AG08395 (cell line): ENCODE measurements at regions not wholly inside any gene's neighbourhood (a gene's known extent, or its start where the extent isn't known, plus 50 kb on each side); places are given as distances from the start of the nearest gene placed in this dataset.

Experiments
- DNase-seq: peaks from one replicate; pipeline ENCODE4 v3.0.0; 2012; ENCODE audit warnings: mixed read lengths, low spot score

DNA sequence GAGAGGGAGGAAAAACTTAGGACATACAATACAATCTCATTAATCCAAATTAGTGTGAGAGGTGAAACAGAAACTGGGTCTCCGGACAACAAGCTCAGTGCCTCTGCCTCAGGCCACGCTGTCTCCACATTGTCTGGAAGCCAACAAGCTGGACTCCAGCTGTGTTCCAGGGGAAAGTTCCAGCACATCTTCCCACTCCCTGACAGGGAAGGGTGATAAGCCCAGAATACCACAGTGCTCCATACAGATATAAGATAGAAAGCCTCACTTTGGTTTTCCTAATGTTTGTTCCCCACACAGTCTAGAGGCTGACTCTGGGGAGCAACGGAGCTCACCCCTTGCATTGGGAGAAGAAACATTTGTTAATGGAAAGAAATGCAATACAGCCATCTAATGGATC, 117.1 kb upstream of the SPTLC3 start:
- DNase-seq, result no peak

GRCh38 chr20:12893019-12893418, 115.8 kb upstream of the SPTLC3 start:
- DNase-seq, result no peak

DNA sequence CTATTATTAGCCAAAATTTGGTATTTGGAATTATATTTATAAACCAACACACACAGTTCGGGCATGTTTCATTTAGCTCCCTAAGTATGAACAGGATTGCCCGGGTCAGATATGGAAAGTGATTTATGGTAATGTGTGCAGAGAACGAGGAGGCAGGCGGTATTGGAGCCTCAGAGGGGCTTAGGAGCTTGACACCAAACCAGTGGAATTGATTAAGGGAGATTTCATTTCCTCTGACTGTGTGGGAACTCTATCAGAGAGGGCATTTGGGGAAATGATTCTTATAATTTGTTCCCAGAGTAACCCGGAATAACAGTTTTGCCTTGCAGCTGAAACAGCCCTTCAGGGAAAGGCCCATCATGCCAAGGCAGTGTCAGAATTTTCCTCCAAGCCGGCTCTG, 115.1 kb upstream of the SPTLC3 start:
- DNase-seq, result no peak

DNA sequence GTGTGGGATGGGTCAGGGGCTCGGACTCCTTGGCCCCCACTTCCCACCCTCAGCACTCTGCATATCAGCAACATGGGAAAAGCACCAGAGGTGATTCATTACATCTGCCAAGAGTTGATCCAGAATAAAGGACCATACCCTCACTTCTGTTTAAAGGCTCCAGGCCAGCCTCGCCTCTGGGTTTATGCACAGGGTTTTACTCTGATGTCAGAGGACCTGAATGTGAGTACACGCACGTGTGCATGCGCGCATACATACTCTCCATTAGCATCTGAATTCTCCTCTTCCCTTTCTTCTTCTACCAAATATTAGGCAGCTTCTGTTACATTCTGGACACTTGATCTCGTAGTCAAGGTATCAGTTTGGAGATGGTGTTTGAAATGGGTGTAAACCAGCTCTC, 114.7 kb upstream of the SPTLC3 start:
- DNase-seq, result no peak

DNA sequence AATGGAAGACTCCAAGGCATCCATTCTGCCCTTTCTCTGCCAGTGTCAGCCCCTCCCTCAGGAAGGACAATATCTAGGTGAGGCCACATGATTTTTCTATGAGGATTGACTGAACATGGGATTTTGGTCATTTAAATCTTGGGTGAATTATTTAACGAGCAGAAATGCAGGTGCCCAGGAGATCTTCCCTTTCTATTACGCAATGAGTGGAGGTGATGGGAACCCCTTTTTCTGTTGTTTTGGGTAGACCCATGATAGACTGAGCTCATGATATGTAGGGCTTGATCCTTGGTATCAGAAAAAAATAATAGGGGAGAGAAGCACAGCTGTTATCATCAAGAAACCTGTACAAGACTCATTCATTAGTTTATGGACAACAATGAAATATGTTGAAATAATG, 112.6 kb upstream of the SPTLC3 start:
- no peak for DNase-seq

DNA sequence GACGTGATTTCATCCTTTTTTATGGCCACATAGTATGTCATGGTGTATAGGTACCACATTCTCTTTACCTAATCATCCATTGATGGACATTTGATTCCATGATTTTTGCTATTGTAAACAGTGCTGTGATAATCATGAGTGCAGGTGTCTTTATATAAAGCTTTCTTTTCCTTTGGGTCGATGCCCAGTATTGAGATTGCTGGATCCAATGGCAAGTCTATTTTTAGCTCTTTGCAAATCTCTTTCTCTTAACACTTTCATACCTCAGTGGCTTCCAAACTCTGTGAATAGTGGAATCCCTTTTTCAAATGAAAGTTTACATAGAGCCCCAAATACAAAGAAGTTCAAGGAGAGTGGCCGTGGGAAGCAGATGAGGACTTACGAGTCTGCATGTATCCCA, 105.8 kb upstream of the SPTLC3 start:
- no peak for DNase-seq

DNA sequence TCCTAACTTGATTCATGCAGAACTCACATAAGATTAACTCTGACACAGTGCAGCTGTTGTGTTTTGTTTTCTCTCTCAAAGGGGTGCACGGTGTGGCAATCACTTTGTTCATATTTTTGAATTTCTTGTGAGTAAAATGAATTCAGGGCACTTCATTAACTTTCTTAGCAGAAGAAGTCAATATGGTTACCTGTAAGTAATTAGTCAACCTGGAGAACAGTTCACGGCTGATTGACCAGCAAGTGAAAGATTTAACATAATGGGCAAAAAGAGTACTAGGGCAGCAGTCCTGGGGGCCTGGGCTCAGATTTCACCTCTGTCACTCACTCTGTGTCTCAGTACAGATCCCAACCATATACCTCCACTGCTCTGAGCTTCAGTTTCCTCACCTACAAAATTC, 102.4 kb upstream of the SPTLC3 start:
- no peak for DNase-seq

GRCh38 chr20:12911372-12911771, 97.4 kb upstream of the SPTLC3 start:
- DNase-seq, result no peak

DNA sequence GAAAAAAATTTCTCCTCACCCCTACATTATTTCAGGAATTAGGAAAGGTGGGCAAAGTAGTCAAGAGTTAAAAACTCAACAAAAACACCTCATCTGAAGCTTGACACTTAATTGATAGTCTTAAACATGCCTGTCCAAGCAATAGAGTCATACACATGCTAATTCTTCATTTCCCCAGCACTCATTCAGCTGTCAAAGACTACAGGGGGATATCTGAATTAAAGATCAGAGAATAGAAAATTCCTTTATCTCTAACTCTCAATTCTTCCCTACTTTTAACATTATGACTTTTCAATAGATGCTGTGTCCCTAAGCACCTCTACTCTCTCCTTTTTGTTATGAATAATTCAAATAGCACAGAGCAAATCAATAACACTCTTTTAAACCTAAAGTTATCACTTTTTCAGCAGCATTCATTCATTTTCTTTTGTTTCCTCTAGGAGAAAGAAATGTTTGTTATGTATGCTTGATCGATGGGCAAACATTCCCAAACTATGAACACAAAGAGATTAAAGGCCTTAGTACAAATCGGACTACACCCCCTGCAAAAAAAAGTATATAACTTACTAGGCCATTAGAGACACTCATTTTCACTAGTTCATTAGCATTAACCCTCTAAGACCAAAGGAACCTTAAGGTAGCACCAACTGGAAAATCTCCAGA, 94.9 kb upstream of the SPTLC3 start:
- DNase-seq, result no peak

DNA sequence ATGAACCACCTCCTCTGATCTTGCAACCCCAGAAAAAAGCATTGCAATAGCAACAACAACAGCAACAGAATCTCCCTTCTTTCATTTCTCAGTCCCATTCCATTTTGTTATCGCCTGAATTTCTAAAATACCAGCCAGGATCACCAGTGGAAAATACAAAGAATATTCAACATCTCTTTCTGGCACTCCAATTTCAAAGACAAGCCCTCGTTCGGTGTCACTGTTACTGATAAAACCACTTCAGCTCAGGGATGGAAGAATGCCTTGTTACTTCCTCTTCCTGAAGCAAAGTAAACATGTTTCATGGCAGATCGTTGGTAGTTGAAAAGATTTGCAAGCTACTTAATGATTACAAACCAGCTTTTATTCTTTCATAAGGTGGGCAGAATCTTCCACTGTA, 94.0 kb upstream of the SPTLC3 start:
- no peak for DNase-seq

DNA sequence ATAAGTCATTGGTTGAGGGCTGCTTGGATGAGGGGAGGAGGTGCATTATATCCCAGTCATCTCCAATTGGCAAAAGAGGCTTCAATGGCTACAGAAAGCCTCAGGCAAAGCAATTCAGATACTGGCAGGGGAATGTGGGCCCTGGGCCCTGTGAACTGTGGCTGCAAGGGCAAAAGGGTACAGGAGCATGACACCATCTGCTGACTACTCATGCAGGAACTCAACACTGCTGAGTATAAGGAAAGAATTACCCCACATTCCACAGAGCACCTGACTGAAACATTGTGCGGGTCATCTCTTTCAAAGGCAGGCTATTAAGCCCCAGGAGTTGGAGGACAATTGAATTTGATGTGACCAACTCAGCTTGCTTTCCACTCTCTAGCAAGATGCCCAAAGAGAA, 92.1 kb upstream of the SPTLC3 start:
- no peak for DNase-seq

GRCh38 chr20:12924126-12924525, 84.6 kb upstream of the SPTLC3 start:
- no peak for DNase-seq

DNA sequence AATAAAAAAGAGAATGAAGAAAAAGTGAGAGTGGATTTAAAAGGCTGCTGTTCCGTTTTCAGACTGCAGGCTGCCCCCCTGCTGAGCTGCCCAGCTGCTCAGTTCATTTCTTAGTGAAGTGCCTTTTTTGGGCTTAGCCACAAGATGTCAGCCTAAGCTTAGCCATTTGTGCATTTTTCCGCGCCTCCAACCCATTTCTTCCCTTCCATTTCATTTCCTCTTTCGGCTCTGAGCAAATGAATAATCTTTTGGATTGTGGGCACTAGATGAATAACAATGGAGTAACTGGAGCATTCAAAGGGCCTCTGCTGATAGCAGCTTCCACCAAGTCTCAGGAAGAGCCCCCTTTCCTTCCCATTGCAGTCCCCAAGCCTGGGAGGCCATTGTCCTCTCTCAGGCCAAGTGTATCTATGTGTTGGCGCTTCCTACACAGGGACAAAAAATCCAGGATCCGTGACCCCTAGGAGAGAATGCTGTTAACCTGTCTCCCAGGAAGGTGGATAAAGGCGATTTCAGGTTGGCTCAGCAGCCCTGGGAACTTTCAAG, 83.5 kb upstream of the SPTLC3 start:
- peak; percentile 87 for DNase-seq

- no peak for DNase-seq
Observed at GRCh38 chr20:12925863-12926793, 82.6 kb upstream of the SPTLC3 start.

GRCh38 chr20:12927489-12927888, 81.3 kb upstream of the SPTLC3 start:
- peak; percentile 7 for DNase-seq

GRCh38 chr20:12928358-12928754, 80.4 kb upstream of the SPTLC3 start:
- no peak for DNase-seq

- peak; percentile 62 for DNase-seq
Observed at GRCh38 chr20:12928755-12929401, 79.9 kb upstream of the SPTLC3 start.

DNA sequence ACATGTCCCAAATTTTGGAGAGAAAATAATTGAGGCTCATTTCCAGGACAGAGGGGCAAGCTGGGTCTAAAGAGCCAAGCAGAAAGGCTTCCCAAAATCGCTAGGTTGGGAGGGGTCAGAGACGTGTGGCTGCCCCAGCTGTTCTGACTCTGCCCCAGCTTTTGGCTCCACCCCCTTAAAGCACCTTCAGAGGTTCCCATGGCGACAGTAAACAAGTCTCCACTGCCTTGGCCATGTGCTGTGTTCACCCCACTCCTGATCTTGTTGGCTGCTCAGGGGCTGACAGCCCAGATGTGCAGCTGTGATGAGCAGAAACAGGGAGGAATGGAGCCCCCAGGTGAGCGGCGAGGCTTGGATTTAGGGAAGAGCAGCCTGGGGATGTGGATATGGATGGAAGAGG, 72.8 kb upstream of the SPTLC3 start:
- DNase-seq, result no peak

DNA sequence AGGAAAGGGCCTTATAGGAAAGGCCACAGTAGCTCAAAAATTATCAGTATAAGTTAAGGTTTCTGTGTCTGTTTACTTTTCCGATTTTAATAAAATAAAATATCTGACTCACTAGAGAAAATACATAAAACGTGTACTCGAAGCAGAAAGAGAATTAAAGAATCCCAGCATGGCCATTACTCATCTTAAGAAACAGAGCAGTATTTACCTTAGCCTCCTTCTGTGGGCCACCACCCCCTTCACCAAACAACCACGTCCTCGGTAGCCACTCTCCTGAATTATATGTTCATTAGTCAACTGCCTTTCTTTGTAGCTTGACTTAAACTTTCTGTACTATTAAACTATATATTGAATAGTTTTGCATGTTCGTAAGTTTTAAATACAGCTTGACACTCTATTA, 72.2 kb upstream of the SPTLC3 start:
- DNase-seq, result no peak

DNA sequence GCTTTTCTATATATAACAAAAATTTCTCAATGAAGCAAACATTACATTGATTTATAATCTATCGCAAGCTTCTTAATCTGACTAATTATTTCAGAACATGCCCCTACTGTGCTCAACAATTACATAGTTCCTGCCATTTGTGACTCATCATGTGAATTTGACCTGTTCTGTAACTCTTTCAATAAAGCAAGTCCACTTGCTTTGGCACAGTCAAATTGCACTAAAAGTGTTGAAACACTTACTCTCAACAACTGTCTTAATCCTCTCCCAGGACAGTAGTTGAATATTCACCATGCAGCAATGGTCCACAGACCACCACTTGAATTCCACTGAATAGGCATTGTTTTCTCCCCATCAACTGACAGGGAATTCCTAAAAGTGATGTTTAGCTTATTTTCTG, 67.7 kb upstream of the SPTLC3 start:
- DNase-seq, result no peak

GRCh38 chr20:12942123-12942522, 66.6 kb upstream of the SPTLC3 start:
- no peak for DNase-seq

DNA sequence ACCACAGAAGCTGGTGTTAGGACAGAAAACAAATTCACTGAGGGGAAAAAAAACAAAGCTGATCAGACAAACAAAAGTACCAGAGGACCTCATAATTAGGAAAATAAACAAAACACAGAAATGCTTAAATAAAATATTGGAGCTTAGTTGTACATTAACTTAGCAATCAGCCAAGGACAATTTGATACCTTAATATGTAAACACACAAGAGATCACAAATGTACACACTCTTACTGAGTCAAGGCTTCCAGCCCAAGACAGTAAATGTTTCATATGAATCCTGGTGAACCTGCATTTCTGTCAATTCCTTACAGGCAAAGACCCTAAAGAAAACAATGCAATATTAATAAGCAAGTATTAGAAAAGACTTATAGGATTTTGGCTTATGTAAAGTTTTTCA, 62.0 kb upstream of the SPTLC3 start:
- DNase-seq, result no peak

- DNase-seq, result no peak
Observed at GRCh38 chr20:12947691-12948090, 61.1 kb upstream of the SPTLC3 start.
